GM19351 (cell line): ENCODE measurements at regions not wholly inside any gene's neighbourhood (a gene's known extent, or its start where the extent isn't known, plus 50 kb on each side); places are given as distances from the start of the nearest gene placed in this dataset.
"Not testable (repeated sequence)": the region's sequence is repeated elsewhere in the genome, so short reads cannot be mapped to it uniquely, and the experiment has no call there.

Source experiments
- ATAC-seq: cut with Tn5 transposase; IDR thresholded peaks from one replicate; pipeline ENCODE4 v1.9.1; 2021; ENCODE audit warnings: mild to moderate bottlenecking, moderate library complexity; ENCODE audit not compliant: unreplicated experiment

DNA sequence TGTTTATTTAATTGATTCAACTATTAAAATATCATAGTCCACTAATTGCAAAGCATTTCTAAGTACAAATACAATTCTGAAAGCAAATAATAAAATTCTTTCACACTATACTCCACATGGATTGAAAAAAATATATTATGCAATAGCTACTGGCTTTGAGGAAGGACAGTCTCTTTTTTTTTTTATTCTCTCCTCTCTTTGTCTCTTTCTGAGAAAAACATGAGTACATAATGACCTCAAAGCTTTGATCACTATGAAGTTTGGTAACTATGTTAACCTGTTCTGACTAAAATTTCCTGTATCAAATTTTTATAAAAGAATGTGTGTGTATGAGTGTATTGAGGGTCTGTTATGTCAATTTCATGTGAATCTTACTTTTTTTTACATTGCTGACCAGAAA lies 96.2 kb downstream of the RGS2 start:
- ATAC-seq: no peak

DNA sequence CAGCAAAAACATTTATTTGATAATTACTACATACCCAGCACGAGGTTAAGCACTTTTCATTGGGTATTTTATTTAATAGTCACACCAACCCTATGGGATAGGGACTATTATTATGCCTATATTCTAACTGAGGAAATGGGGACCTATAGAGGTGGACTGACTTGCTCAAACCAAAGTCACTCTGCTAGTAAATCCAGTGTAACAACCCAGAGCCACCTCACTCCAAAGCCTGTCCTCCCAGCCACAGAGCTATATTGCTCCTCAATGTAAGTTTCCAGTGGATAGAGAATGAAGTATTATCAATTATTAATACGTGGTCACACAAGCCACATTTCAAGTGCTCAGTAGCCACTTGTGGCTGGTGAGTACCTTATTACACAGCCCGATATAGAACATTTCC lies 97.5 kb downstream of the RGS2 start:
- no peak for ATAC-seq

DNA sequence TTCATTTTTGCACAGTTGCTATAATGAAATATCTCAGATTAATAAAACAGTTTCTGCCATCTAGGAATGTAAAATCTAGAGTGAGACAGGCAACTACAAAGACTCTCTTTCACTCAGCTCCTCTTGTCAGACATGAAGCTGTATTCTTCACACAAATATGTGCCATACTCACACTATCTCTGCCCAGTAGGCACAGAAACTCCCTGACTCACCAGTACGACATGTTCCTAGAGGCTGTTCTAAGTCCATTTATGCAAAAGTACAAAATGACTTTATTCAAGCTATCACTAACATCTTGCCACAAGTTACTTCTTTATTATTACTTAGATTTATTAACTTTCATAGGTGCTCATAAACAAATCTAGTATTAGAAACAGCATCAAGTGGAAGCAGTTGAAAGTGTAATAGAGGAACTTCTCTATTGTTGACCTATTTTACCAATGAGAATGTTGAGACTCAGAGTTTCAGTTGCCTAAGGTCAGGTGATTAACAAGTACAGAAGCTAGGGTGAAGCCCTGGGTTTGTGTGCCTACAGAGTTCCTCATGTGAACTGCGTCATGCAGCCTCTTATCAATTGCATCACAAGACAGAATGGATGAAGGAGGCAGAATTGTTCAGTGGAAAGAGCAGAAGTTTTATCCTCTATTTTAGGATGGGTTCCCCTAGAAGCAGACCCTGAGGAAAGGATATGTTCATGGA lies 98.9 kb downstream of the RGS2 start:
- ATAC-seq: peak; percentile 83

GRCh38 chr1:192911896-192912656 lies 103.2 kb downstream of the RGS2 start:
- ATAC-seq: not testable (repeated sequence)

DNA sequence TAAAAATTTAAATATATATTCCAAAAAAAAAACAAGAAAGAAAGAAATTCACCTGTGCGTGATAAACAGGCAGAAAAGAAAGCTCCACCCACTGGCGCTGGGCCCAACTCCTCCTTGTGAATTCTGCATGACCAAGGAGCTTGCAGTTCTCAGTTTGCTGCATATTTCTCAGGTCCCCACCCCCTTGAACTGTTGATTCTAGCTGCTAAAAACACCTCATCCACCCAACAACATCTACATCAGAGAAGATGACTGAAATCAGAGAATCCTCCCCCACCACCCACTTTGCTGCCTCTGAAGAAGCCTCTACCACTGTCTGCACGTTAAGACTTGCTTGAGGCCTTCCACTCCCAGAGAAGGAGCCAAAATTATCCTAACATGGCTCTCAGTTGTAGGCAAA lies 104.8 kb downstream of the RGS2 start:
- ATAC-seq: peak; percentile 52

GRCh38 chr1:192914092-192914491 lies 105.3 kb downstream of the RGS2 start:
- ATAC-seq: no peak

GRCh38 chr1:192914696-192915095 lies 105.9 kb downstream of the RGS2 start:
- ATAC-seq: no peak

DNA sequence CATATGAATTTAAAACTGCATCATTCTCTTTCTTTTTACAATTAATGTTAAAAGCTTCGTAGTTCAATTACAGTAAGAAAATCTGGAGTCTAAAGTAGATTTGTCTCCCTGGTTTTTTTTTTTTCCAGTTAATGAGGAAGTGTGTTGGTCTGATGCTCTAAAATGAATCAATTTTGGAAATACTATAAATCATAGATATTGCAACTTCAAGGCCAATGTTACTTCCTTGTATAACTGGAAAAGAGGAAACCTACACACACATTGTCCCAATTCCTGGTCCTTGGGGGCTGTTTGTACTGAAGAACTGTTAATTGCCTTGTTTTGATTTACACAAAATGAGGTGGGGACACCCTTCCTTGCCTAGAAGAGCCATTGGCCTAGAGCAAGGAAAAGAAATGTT lies 107.2 kb downstream of the RGS2 start:
- ATAC-seq: no peak

DNA sequence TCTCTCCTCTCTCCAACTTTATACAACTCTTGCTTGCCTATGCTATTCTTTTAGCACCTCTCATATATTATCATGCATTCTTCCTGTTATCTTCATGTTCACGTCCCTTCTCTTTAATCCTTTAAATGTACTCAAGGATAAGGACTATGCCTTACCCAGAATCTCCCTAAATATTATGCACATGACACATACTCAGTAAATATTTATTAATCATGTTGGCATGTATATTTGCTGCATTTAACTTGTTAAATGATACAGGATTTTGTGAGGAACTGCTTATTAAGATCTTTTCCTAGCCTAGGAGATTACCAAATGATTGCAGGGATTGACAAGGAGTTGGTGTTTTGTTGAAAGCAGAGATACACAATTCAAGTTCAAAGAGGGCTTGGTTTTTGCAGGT lies 109.4 kb downstream of the RGS2 start:
- ATAC-seq: no peak

- ATAC-seq: no peak
Observed at GRCh38 chr1:192920412-192920811, 111.6 kb downstream of the RGS2 start.

GRCh38 chr1:192925609-192926008 lies 116.8 kb downstream of the RGS2 start:
- ATAC-seq: no peak

- ATAC-seq: no peak
Observed at GRCh38 chr1:192926736-192927135, 117.9 kb downstream of the RGS2 start.

GRCh38 chr1:192927496-192927895 lies 118.7 kb downstream of the RGS2 start:
- no peak for ATAC-seq

DNA sequence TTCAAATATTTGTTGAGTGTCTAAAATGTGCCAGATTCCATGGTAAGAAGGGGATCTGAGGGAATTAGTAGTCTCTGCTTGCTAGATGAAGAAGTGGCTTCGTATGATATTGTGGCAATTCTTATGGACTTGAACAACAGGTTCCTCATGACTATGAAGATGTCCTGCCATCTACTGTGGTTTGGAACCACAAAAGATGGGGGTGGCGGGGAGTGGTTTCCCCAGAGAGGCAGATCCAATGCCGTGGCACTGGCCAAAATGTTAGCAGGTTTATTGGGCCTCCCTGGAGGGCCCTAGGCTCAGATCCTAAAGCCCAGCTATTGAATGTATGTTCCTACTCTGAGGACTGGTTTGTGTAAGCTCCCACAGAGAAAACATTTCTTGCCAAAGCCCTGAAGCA lies 120.8 kb downstream of the RGS2 start:
- no peak for ATAC-seq

DNA sequence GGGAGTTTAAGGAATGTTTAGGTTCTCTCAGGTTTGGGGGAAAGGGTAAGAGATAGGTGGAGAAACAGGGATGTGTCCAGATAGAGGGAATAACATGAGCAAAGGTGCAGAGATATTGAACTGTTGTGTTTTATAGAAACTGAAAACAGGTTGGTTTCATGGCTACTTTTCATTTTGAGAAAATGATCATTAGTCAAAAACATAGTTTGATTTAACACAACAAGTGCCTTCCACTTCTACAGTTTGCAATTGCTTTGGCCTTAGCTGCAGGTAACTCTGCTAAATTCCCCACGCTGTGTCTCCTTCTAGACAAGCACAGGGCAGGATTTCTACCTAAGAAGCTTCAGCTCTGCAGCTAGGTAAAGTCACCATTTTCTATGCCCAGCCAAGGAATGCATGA lies 124.9 kb downstream of the RGS2 start:
- ATAC-seq: peak; percentile 43

- ATAC-seq: peak; percentile 48
Observed at GRCh38 chr1:192936313-192937018, 122.7 kb downstream of the UCHL5 start.

DNA sequence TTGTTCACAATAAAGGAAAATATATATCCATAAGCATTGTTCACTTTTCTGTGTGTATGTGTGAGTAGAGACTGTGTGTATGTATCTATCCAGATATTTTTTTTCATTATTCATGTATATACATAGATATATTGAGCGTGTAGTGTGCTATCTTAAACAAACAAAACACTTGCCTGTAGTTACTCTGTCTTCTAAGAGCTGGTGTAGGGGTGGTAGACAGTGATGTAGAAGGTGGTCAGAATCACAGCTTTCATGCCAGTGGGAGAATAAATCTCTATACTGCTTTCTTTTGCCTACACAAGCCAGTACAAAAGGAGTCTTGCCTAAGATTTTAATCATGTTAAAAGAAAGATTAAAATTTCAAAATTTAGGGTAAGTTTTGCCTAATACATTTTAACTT lies 122.0 kb downstream of the UCHL5 start:
- no peak for ATAC-seq

DNA sequence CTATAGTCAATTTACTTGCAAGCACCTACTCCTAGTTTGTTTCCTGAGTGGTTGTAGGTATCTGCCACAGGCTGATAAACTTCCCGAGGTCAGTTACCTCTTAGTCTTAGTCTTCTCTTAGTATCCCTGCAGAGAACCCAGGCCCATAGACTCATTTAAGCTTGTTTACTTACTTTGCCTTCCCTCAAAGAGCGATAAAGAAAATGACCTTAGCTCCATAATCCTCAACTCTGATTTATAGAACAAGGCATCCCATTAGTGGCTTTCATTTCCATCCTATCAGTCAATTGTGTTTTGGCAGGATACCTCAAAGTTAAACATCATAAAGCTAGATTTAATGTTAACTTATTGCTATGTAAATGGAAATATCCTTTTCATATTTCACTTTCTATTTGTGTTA lies 119.7 kb downstream of the UCHL5 start:
- no peak for ATAC-seq

DNA sequence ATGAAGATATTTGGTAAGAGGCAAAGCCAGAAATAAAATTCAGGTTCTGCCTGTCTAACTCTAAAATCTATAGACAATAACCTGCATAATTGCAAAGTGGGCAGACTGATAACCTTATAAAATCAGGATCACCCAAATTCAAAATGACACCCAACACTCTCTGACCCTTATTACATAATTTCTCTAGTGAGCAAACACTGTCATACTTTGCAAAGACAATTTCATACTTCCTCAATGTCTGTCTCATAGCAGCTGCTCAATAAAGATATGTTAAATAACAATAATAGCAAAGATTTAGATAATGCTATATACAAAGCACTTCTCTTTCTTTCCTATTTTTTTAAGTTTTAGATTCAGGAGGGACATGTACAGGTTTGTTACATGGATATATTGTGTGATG lies 118.5 kb downstream of the UCHL5 start:
- ATAC-seq: no peak

- ATAC-seq: peak; percentile 64
Observed at GRCh38 chr1:192941722-192942411, 117.3 kb downstream of the UCHL5 start.

GRCh38 chr1:192943108-192943507 lies 116.1 kb downstream of the UCHL5 start:
- ATAC-seq: no peak
